ENCODE measurements at regions not wholly inside any gene's neighbourhood (a gene's known extent, or its start where the extent isn't known, plus 50 kb on each side); places are given as distances from the start of the nearest gene placed in this dataset.

GRCh38 chr5:58276431-58276830 is 183.5 kb downstream of the PLK2 start:
- Histone ChIP-seq H4K8ac (ENCODE audit: extremely low read depth, insufficient read depth, low read length) (no peak overlapping the region), H3K79me1 (ENCODE audit: low read depth, low read length) (no peaks in the 10 kb centered on the region), H3K36me3 (ENCODE audit: control insufficient read depth in 2 of 4, insufficient read depth in 4 of 4, low read length in 3 of 4) (no peaks in the 10 kb centered on the region), H2BK12ac (ENCODE audit: low read depth, low read length) (no peak overlapping the region), H2BK5ac (ENCODE audit: low read depth, low read length) (no peak overlapping the region), H4K5ac (ENCODE audit: insufficient read length, low read depth, low read length) (no peak overlapping the region), H3K23me2 (ENCODE audit: low read depth, low read length) (no peaks in the 10 kb centered on the region), H2BK15ac (ENCODE audit: low read length) (no peak overlapping the region), H3K9ac (replicated peaks in 1 of 4; ENCODE audit: extremely low read depth in 1 of 4, low read depth in 3 of 4, low read length in 3 of 4) (no peak overlapping the region), H3K27me3 (replicated peaks in 1 of 4; ENCODE audit: control insufficient read depth in 3 of 4, extremely low read depth in 1 of 4, insufficient read depth in 3 of 4, low read length in 3 of 4) (no peaks in the 10 kb centered on the region), H2AK5ac (ENCODE audit: low read depth, low read length) (no peak overlapping the region), H3K4ac (replicated peaks; ENCODE audit: insufficient read length, low read depth, low read length) (no peak overlapping the region), H4K20me1 (replicated peaks in 1 of 2; ENCODE audit: control insufficient read depth in 1 of 2, insufficient read depth in 2 of 2, low read length in 2 of 2) (no peaks in the 10 kb centered on the region), H3K9me3 (ENCODE audit: insufficient read depth in 2 of 2, low read depth in 1 of 2, low read length in 1 of 2) (no peaks in the 10 kb centered on the region), H3K4me2 (ENCODE audit: insufficient read depth in 1 of 2, low read depth in 2 of 2, low read length in 2 of 2) (no peak overlapping the region), H3K18ac (ENCODE audit: extremely low read depth, low read length) (no peak overlapping the region), H2AFZ (ENCODE audit: low read length) (no peak overlapping the region), H3K23ac (ENCODE audit: insufficient read length) (no peak overlapping the region), H3K79me2 (ENCODE audit: control insufficient read depth in 1 of 2, insufficient read depth in 2 of 2, low read length in 2 of 2) (no peaks in the 10 kb centered on the region), H3K4me1 (replicated peaks in 1 of 4; ENCODE audit: control insufficient read depth in 3 of 4, insufficient read depth in 4 of 4, low read length in 3 of 4) (no peaks in the 10 kb centered on the region), H3K4me3 (ENCODE audit: extremely low read depth in 1 of 4, insufficient read depth in 2 of 4, low read depth in 3 of 4, low read length in 4 of 4) (no peak overlapping the region), H3K27ac (ENCODE audit: low read depth, low read length) (no peak overlapping the region), H3K14ac (ENCODE audit: insufficient read length) (no peak overlapping the region), H2BK120ac (replicated peaks; ENCODE audit: low read depth, low read length) (no peak overlapping the region), H2BK20ac (ENCODE audit: low read length) (no peak overlapping the region), H4K91ac (replicated peaks; ENCODE audit: insufficient read length, low read length) (no peak overlapping the region), H3K56ac (replicated peaks; ENCODE audit: insufficient read length, low read depth, low read length) (no peak overlapping the region)
- DNase-seq (ENCODE audit: low read depth in 1 of 2, low spot score in 2 of 2): no peak
- 94% methylated on average over 3 of the region's 3 CpGs; no CpG with 5 or more reads in 1 of the 2 experiments for WGBS, 2 experiments (ENCODE audit: extremely low coverage in 1 of 2, insufficient coverage in 1 of 2, insufficient read length in 1 of 2, insufficient replicate concordance in 2 of 2, low coverage in 1 of 2, low lambda C conversion rate in 2 of 2, missing lambda C conversion rate in 1 of 2)
- TF ChIP-seq USF2 (IDR thresholded peaks at IDR 0.05; ENCODE audit: low read length): no peak
- TF ChIP-seq ATF3 (IDR thresholded peaks at IDR 0.05; ENCODE audit: insufficient read depth, low read depth, low read length): no peak
- TF ChIP-seq CHD1 (IDR thresholded peaks at IDR 0.05; ENCODE audit: low read depth, low read length): no peak
- no peak for TF ChIP-seq POLR2AphosphoS5 (IDR thresholded peaks at IDR 0.05; ENCODE audit: low read depth, low read length)
- TF ChIP-seq BACH1 (IDR thresholded peaks at IDR 0.05; ENCODE audit: low read length): no peak
- no peak for TF ChIP-seq RXRA (IDR thresholded peaks at IDR 0.05; ENCODE audit: insufficient read depth, low read depth, low read length)
- no peak for TF ChIP-seq KDM1A (IDR thresholded peaks at IDR 0.05; ENCODE audit: borderline replicate concordance, low read length)
- ChIA-PET POLR2A (ENCODE audit: partially characterized antibody) (no interaction called here), CTCF (ENCODE audit: partially characterized antibody) (no interaction called here)
- FAIRE-seq: no peak

Measured in H1 (cell line).